Peyer's patch (tissue), 4 donors: ENCODE measurements at regions not wholly inside any gene's neighbourhood (a gene's known extent, or its start where the extent isn't known, plus 50 kb on each side); places are given as distances from the start of the nearest gene placed in this dataset.

Source experiments
- CTCF ChIP-seq, 6 experiments: fragments of 450-650 bp in 4 of 6; fragments of 200-600 bp in 2 of 6; sonication (generic) in 1 of 6; IDR thresholded peaks; one replicate each; pipeline ENCODE4 v1.5.1; 2017 to 2019; ENCODE audit warnings: antibody characterized with exemption in 6 of 6, mild to moderate bottlenecking in 3 of 6, moderate library complexity in 1 of 6
- POLR2A ChIP-seq, 2 donors: fragments of 450-650 bp; IDR thresholded peaks; one replicate each; pipeline ENCODE4 v1.5.1; 2017; ENCODE audit warnings: antibody characterized with exemption in 2 of 2, mild to moderate bottlenecking in 2 of 2, moderate library complexity in 2 of 2

- TF ChIP-seq CTCF (IDR thresholded peaks at IDR 0.05) (no peak), POLR2A (IDR thresholded peaks at IDR 0.05) (no peak)
These were observed 309.6 kb upstream of the ATXN7L3B start for GRCh38 chr12:74227846-74228545.
